Upper lobe of left lung (tissue), 6 donors: ENCODE measurements at regions not wholly inside any gene's neighbourhood (a gene's known extent, or its start where the extent isn't known, plus 50 kb on each side); places are given as distances from the start of the nearest gene placed in this dataset.

Experiments
- ATAC-seq, 2 donors: fragments of 200-7000 bp; cut with Tn5 transposase; one replicate each; pipeline ENCODE4 v1.9.1; 2022; ENCODE audit warnings: mild to moderate bottlenecking in 2 of 2, moderate library complexity in 2 of 2; ENCODE audit not compliant: low FRiP score in 2 of 2
- DNase-seq, 2 donors: peaks; one replicate each; pipeline ENCODE4 v3.0.0-alpha.2; 2019 to 2020
- H3K27ac ChIP-seq, 4 donors: fragments of 200-600 bp; sonication (generic); one replicate each; pipeline ENCODE4 v1.5.1; 2016 to 2019
- H3K27me3 ChIP-seq, 4 donors: fragments of 200-600 bp; sonication (generic); one replicate each; pipeline ENCODE4 v1.5.1; 2017 to 2019
- H3K36me3 ChIP-seq, 4 donors: fragments of 200-600 bp; sonication (generic); one replicate each; pipeline ENCODE4 v1.5.1; 2016 to 2019
- H3K4me1 ChIP-seq, 4 donors: fragments of 200-600 bp; sonication (generic); one replicate each; pipeline ENCODE4 v1.5.1; 2018 to 2019
- H3K4me3 ChIP-seq, 4 donors: fragments of 200-600 bp; sonication (generic); one replicate each; pipeline ENCODE4 v1.5.1; 2017 to 2019; ENCODE audit warnings: mild to moderate bottlenecking in 2 of 4, moderate library complexity in 1 of 4
- H3K9me3 ChIP-seq, 4 donors: fragments of 200-600 bp; sonication (generic); one replicate each; pipeline ENCODE4 v1.5.1; 2018 to 2019
- EP300 ChIP-seq, 4 donors: sonication (generic); formaldehyde crosslinking; IDR thresholded peaks; one replicate each; pipeline ENCODE4 v1.5.1; 2017; ENCODE audit warnings: antibody characterized with exemption in 4 of 4, control low read depth in 2 of 4
- POLR2A ChIP-seq, 4 donors: fragments of 450-650 bp; IDR thresholded peaks; one replicate each; pipeline ENCODE4 v1.5.1; 2016 to 2017; ENCODE audit warnings: antibody characterized with exemption in 4 of 4, mild to moderate bottlenecking in 2 of 4
- POLR2AphosphoS5 ChIP-seq, 2 donors: sonication (generic); formaldehyde crosslinking; IDR thresholded peaks; one replicate each; pipeline ENCODE4 v1.5.1; 2017; ENCODE audit warnings: antibody characterized with exemption in 2 of 2
- WGBS, 2 donors: methylation state at CpG; one replicate each; pipeline ENCODE4 v1.1.5; 2017 to 2018; 5-methylcytosine and 5-hydroxymethylcytosine counted together
- TF ChIP-seq, protein P1 (sequence below), 6 experiments: fragments of 450-650 bp in 4 of 6; fragments of 200-600 bp in 2 of 6; sonication (generic) in 2 of 6; IDR thresholded peaks; one replicate each; pipeline ENCODE4 v1.5.1; 2016 to 2019; ENCODE audit warnings: antibody characterized with exemption in 6 of 6
- donor health status: DM: no; HTN: no; CAD: no; lungs with moderate emphysema.
- donor health status: DM: no; HTN: yes; CAD: no; lungs with severe emphysema.

GRCh38 chr7:54129035-54129434 lies 413.1 kb upstream of the VSTM2A start:
- Histone ChIP-seq H3K9me3 (peaks cover 0 to 6% (median 0%) of the 10 kb centered on the region in 4 donors), H3K4me1 (no peaks in the 10 kb centered on the region), H3K4me3 (no peak overlapping the region), H3K27me3 (no peaks in the 10 kb centered on the region), H3K36me3 (no peaks in the 10 kb centered on the region), H3K27ac (no peak overlapping the region)
- ATAC-seq, result no peak
- no peak for TF ChIP-seq POLR2AphosphoS5 (IDR thresholded peaks at IDR 0.05)
- TF ChIP-seq, protein P1, sequence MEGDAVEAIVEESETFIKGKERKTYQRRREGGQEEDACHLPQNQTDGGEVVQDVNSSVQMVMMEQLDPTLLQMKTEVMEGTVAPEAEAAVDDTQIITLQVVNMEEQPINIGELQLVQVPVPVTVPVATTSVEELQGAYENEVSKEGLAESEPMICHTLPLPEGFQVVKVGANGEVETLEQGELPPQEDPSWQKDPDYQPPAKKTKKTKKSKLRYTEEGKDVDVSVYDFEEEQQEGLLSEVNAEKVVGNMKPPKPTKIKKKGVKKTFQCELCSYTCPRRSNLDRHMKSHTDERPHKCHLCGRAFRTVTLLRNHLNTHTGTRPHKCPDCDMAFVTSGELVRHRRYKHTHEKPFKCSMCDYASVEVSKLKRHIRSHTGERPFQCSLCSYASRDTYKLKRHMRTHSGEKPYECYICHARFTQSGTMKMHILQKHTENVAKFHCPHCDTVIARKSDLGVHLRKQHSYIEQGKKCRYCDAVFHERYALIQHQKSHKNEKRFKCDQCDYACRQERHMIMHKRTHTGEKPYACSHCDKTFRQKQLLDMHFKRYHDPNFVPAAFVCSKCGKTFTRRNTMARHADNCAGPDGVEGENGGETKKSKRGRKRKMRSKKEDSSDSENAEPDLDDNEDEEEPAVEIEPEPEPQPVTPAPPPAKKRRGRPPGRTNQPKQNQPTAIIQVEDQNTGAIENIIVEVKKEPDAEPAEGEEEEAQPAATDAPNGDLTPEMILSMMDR (IDR thresholded peaks at IDR 0.05), result no peak
- TF ChIP-seq EP300 (IDR thresholded peaks at IDR 0.05), result no peak
- TF ChIP-seq POLR2A (IDR thresholded peaks at IDR 0.05), result no peak
- DNase-seq, result no peak

GRCh38 chr7:54141576-54141975 lies 400.6 kb upstream of the VSTM2A start:
- no peak overlapping the region for H3K4me3 ChIP-seq
- ATAC-seq, result no peak

GRCh38 chr7:54145716-54146115 lies 396.5 kb upstream of the VSTM2A start:
- ATAC-seq (no peak), DNase-seq (peak in 1 of 2 donors; percentile 45)
- no peak overlapping the region for H3K4me3 ChIP-seq
- no peaks in the 10 kb centered on the region for H3K27me3 ChIP-seq
- peaks cover 0 to 3% (median 0%) of the 10 kb centered on the region in 4 donors for H3K9me3 ChIP-seq
- no peaks in the 10 kb centered on the region for H3K36me3 ChIP-seq
- 88 to 92% methylated on average over 8 of the region's 8 CpGs for WGBS, 2 donors
- no peaks in the 10 kb centered on the region for H3K4me1 ChIP-seq
- H3K27ac ChIP-seq, result no peak overlapping the region
- TF ChIP-seq POLR2AphosphoS5 (IDR thresholded peaks at IDR 0.05) (no peak), EP300 (IDR thresholded peaks at IDR 0.05) (no peak), POLR2A (IDR thresholded peaks at IDR 0.05) (no peak)
- TF ChIP-seq, protein P1 (IDR thresholded peaks at IDR 0.05), result no peak

More at GRCh38 chr7:54141576-54141975, 400.6 kb upstream of the VSTM2A start:
- Histone ChIP-seq H3K4me1 (no peaks in the 10 kb centered on the region), H3K27ac (no peak overlapping the region), H3K9me3 (peaks cover 0 to 5% (median 1%) of the 10 kb centered on the region in 4 donors), H3K36me3 (no peaks in the 10 kb centered on the region), H3K27me3 (no peaks in the 10 kb centered on the region)
- TF ChIP-seq POLR2A (IDR thresholded peaks at IDR 0.05) (no peak), EP300 (IDR thresholded peaks at IDR 0.05) (no peak), POLR2AphosphoS5 (IDR thresholded peaks at IDR 0.05) (no peak)
- TF ChIP-seq, protein P1 (IDR thresholded peaks at IDR 0.05), result no peak
- DNase-seq, result no peak

GRCh38 chr7:54153462-54153861 lies 388.7 kb upstream of the VSTM2A start:
- H3K27ac ChIP-seq, result no peak overlapping the region
- no peaks in the 10 kb centered on the region for H3K9me3 ChIP-seq
- H3K36me3 ChIP-seq, result no peaks in the 10 kb centered on the region
- no peak overlapping the region for H3K4me3 ChIP-seq
- DNase-seq, result no peak
- H3K27me3 ChIP-seq, result no peaks in the 10 kb centered on the region
- no peaks in the 10 kb centered on the region for H3K4me1 ChIP-seq
- TF ChIP-seq EP300 (IDR thresholded peaks at IDR 0.05), result no peak
- no peak for TF ChIP-seq POLR2A (IDR thresholded peaks at IDR 0.05)
- TF ChIP-seq, protein P1 (IDR thresholded peaks at IDR 0.05), result no peak
- TF ChIP-seq POLR2AphosphoS5 (IDR thresholded peaks at IDR 0.05), result no peak
- WGBS, 2 donors, result 61 to 62% methylated on average over 2 of the region's 2 CpGs
- no peak for ATAC-seq

DNA sequence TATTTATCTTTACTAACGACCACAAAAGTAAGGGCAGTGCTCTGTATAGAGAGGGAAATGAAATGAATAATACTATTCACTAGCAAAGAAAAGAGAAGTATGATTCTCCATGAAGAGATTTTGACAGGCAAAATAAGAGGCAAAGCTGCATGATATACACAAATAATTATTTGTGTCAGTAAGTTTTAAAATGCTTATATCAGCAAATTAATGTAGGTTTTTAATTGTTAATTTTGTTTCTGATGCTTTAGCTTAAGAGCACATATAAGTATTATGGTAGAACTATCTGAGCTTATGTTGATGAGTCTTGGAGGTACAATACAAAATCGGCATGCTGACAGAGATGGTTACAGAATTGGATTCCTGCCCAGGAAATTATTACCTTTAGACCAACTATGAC lies 383.1 kb upstream of the VSTM2A start:
- WGBS, 2 donors, result 47 to 60% methylated on average over 2 of the region's 2 CpGs

More for the DNA sequence above, 383.1 kb upstream of the VSTM2A start:
- no peaks in the 10 kb centered on the region for H3K27me3 ChIP-seq
- TF ChIP-seq POLR2AphosphoS5 (IDR thresholded peaks at IDR 0.05) (no peak), EP300 (IDR thresholded peaks at IDR 0.05) (no peak), POLR2A (IDR thresholded peaks at IDR 0.05) (no peak)
- TF ChIP-seq, protein P1 (IDR thresholded peaks at IDR 0.05), result no peak
- H3K4me3 ChIP-seq, result no peak overlapping the region
- DNase-seq, result no peak
- no peak overlapping the region for H3K27ac ChIP-seq
- H3K4me1 ChIP-seq, result no peaks in the 10 kb centered on the region
- peaks cover 0 to 3% (median 0%) of the 10 kb centered on the region in 4 donors for H3K9me3 ChIP-seq
- no peaks in the 10 kb centered on the region for H3K36me3 ChIP-seq
- no peak for ATAC-seq
